ENCODE measurements at regions not wholly inside any gene's neighbourhood (a gene's known extent, or its start where the extent isn't known, plus 50 kb on each side); places are given as distances from the start of the nearest gene placed in this dataset.

DNA sequence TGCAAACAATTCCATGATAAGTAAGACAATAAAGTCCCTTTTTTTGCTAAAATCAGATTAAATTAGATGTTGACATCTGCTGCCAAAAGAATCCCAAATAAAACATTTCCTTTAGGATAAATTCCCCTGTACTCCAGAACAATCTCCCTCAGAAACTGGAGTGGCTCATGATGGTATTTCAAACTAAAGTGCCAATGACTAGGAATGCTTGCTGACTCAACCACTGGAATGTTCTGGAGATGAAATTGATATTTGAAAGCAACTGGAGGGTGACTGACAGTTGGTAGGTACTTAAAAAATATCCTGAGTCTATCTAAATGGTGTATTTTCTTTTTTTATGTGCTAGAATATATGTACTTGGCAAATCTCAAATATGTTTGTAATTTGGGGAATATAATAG is 350.1 kb upstream of the TSHZ2 start:
- peaks cover 0 to 3% of the 10 kb centered on the region in 2 donors for H3K9me3 ChIP-seq (replicated peaks in 1 of 2; ENCODE audit: control insufficient read depth in 1 of 2, insufficient read depth in 1 of 2, low read length in 2 of 2)
- peaks cover 1 to 8% (median 2%) of the 10 kb centered on the region in 3 donors for H3K27me3 Mint-ChIP-seq (ENCODE audit: low read depth in 3 of 3)
- no peak overlapping the region for H3K4me2 ChIP-seq (replicated peaks; ENCODE audit: extremely low read depth, low read length, poor library complexity, severe bottlenecking)
- no peak overlapping the region for H3K27ac ChIP-seq (ENCODE audit: low read depth in 1 of 2, low read length in 2 of 2)
- H3K27me3 ChIP-seq (ENCODE audit: control insufficient read depth in 2 of 2, insufficient read depth in 2 of 2, low read length in 2 of 2) = no peaks in the 10 kb centered on the region
- intact Hi-C loops (cut with micrococcal nuclease) = no loop called here
- TF ChIP-seq, protein P1, sequence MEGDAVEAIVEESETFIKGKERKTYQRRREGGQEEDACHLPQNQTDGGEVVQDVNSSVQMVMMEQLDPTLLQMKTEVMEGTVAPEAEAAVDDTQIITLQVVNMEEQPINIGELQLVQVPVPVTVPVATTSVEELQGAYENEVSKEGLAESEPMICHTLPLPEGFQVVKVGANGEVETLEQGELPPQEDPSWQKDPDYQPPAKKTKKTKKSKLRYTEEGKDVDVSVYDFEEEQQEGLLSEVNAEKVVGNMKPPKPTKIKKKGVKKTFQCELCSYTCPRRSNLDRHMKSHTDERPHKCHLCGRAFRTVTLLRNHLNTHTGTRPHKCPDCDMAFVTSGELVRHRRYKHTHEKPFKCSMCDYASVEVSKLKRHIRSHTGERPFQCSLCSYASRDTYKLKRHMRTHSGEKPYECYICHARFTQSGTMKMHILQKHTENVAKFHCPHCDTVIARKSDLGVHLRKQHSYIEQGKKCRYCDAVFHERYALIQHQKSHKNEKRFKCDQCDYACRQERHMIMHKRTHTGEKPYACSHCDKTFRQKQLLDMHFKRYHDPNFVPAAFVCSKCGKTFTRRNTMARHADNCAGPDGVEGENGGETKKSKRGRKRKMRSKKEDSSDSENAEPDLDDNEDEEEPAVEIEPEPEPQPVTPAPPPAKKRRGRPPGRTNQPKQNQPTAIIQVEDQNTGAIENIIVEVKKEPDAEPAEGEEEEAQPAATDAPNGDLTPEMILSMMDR (IDR thresholded peaks at IDR 0.05) = no peak
- H3K4me3 Mint-ChIP-seq = no peak overlapping the region
- H4K20me1 ChIP-seq (ENCODE audit: insufficient read depth, low read length) = no peaks in the 10 kb centered on the region
- H3K4me1 ChIP-seq (ENCODE audit: control insufficient read depth in 1 of 2, insufficient read depth in 2 of 2, low read length in 2 of 2) = no peaks in the 10 kb centered on the region
- H3K4me1 Mint-ChIP-seq = peaks cover 5% of the 10 kb centered on the region
- no peaks in the 10 kb centered on the region for H3K36me3 Mint-ChIP-seq
- no peak overlapping the region for H3K27ac Mint-ChIP-seq
- H2AFZ ChIP-seq (ENCODE audit: insufficient read depth, low read depth, low read length, poor library complexity, severe bottlenecking) = no peak overlapping the region
- H3K9ac ChIP-seq (ENCODE audit: insufficient read depth, low read length, poor library complexity, severe bottlenecking) = no peak overlapping the region
- H3K36me3 ChIP-seq (replicated peaks in 1 of 2; ENCODE audit: control insufficient read depth in 1 of 2, insufficient read depth in 2 of 2, low read length in 2 of 2) = no peaks in the 10 kb centered on the region
- H3K79me2 ChIP-seq (ENCODE audit: insufficient read depth, low read length) = no peaks in the 10 kb centered on the region
- H3K9me3 Mint-ChIP-seq = peaks cover 0 to 2% (median 0%) of the 10 kb centered on the region in 7 donors
- no peak overlapping the region for H3K4me3 ChIP-seq (replicated peaks in 1 of 3; ENCODE audit: low read depth in 2 of 3, low read length in 3 of 3)
- DNase-seq = no peak

DNA sequence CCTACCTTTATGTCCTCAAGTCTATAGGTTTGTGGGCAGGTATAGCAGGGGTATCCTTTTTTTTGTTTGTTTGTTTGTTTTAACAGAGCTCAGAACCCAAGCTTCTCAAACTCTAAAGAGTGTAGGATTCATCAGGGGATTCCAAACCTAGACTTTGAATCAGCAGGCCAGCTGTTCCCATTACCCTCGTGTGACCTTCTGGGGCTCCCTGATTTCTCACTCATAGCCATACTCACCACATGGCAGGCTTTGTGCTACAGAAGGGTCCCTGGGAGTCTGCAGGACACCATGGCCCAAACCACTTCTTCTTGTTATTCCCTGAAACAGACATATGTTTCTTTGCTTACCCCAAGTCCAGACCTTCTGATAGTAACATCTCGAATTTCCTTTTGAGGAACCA is 350.8 kb upstream of the TSHZ2 start:
- 72% methylated on average over 2 of the region's 2 CpGs for WGBS (ENCODE audit: insufficient coverage)

More for the DNA sequence above, 350.8 kb upstream of the TSHZ2 start:
- H4K20me1 ChIP-seq (ENCODE audit: insufficient read depth, low read length) = no peaks in the 10 kb centered on the region
- H3K4me1 Mint-ChIP-seq = peaks cover 2% of the 10 kb centered on the region
- no peaks in the 10 kb centered on the region for H3K79me2 ChIP-seq (ENCODE audit: insufficient read depth, low read length)
- H3K27me3 Mint-ChIP-seq (ENCODE audit: low read depth in 3 of 3) = peaks cover 0 to 8% (median 1%) of the 10 kb centered on the region in 3 donors
- no peaks in the 10 kb centered on the region for H3K27me3 ChIP-seq (ENCODE audit: control insufficient read depth in 2 of 2, insufficient read depth in 2 of 2, low read length in 2 of 2)
- intact Hi-C loops (cut with micrococcal nuclease) = no loop called here
- no peak overlapping the region for H3K4me3 ChIP-seq (replicated peaks in 1 of 3; ENCODE audit: low read depth in 2 of 3, low read length in 3 of 3)
- H2AFZ ChIP-seq (ENCODE audit: insufficient read depth, low read depth, low read length, poor library complexity, severe bottlenecking) = no peak overlapping the region
- H3K4me3 Mint-ChIP-seq = no peak overlapping the region
- H3K27ac ChIP-seq (ENCODE audit: low read depth in 1 of 2, low read length in 2 of 2) = no peak overlapping the region
- no peak overlapping the region for H3K27ac Mint-ChIP-seq
- H3K9ac ChIP-seq (ENCODE audit: insufficient read depth, low read length, poor library complexity, severe bottlenecking) = no peak overlapping the region
- H3K4me2 ChIP-seq (replicated peaks; ENCODE audit: extremely low read depth, low read length, poor library complexity, severe bottlenecking) = no peak overlapping the region
- H3K36me3 ChIP-seq (replicated peaks in 1 of 2; ENCODE audit: control insufficient read depth in 1 of 2, insufficient read depth in 2 of 2, low read length in 2 of 2) = no peaks in the 10 kb centered on the region
- TF ChIP-seq, protein P1 (IDR thresholded peaks at IDR 0.05) = no peak
- no peak for DNase-seq
- H3K36me3 Mint-ChIP-seq = no peaks in the 10 kb centered on the region
- peaks cover 0 to 2% (median 0%) of the 10 kb centered on the region in 7 donors for H3K9me3 Mint-ChIP-seq
- no peaks in the 10 kb centered on the region for H3K4me1 ChIP-seq (ENCODE audit: control insufficient read depth in 1 of 2, insufficient read depth in 2 of 2, low read length in 2 of 2)
- peaks cover 0 to 3% of the 10 kb centered on the region in 2 donors for H3K9me3 ChIP-seq (replicated peaks in 1 of 2; ENCODE audit: control insufficient read depth in 1 of 2, insufficient read depth in 1 of 2, low read length in 2 of 2)

All from CD14-positive monocyte (primary cell).